CD4-positive, alpha-beta T cell treated with Interleukin-4 for 1 hour (primary cell): ENCODE measurements at regions not wholly inside any gene's neighbourhood (a gene's known extent, or its start where the extent isn't known, plus 50 kb on each side); places are given as distances from the start of the nearest gene placed in this dataset.

Source experiments
- DNase-seq, 2 donors: peaks; one replicate each; pipeline ENCODE4 v3.0.0-alpha.2; 2020 to 2022

DNA sequence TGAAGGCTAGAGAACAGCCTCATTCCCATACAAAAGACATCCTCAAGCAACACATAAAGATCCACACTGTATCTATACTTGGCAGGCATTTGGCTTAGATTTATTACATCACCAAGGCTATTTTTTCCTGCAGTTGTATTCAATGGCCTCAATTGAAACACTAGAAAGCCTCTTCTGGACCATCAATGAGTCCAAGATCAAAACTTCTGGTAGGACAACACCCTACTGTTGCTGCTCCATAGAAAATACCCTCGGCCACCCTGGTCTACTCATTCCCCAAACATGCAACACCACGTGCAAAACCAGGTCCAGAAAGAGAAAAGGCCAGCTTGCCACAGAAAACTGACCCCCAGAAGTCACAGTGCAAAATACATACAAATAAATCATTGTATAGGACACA lies 56.9 kb upstream of the CADM1 start:
- no peak for DNase-seq

DNA sequence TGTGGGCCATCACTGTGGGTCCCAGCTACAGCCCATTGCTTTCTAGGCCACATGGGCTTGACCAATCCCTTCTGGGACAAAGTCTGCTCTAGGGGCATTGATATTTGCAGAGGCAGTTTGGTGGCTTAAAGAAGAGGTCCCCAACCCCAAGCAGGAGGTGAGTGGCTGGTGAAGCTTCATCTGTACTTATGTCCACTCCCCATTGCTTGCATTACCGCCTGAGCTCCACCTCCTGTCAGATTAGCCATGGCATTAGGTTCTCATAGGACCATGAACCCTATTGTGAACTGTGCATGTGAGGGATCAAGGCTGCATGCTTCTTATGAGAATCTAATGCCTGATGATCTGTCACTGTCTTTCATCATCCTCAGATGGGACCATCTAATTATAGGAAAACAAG lies 54.4 kb upstream of the CADM1 start:
- no peak for DNase-seq

DNA sequence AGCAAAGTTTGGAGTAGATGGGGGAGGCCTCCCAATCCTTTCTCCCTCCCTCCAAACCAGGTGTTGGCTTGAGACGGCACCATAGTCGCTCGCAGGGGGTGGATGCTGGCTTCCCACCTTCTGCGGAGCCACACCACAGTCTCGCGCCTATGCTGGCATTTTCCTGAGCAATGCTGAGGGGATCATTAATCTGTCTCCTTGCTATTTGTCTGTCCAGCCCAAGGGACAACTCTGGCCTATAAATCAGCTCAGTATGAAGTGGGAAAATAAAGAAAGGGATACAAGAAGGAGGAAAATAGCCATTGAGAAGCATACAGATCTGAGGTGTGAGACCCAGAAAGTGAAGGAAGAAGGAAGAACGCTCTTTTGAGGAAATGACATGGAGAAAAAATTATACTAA lies 53.5 kb upstream of the CADM1 start:
- no peak for DNase-seq

DNA sequence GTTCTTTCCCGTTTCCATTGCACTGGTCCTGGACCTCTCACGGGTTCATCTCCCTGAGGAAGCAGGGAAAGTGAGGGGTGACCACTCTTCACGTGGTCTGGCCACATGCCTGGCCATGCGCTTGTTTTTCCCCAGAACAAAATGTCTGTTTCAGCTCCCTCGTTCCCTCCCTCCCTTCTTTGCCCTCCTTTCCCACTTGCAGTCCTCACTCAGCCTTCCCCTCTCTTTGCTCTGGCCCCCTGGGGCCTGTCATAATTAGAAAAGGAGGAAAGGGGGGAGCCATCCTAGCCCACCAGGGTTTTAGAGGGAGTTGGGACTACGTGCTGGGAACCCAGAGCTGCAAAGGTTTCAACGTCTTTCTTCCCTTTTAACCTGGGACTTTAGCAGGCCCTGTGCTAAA lies 52.8 kb upstream of the CADM1 start:
- DNase-seq = no peak

DNA sequence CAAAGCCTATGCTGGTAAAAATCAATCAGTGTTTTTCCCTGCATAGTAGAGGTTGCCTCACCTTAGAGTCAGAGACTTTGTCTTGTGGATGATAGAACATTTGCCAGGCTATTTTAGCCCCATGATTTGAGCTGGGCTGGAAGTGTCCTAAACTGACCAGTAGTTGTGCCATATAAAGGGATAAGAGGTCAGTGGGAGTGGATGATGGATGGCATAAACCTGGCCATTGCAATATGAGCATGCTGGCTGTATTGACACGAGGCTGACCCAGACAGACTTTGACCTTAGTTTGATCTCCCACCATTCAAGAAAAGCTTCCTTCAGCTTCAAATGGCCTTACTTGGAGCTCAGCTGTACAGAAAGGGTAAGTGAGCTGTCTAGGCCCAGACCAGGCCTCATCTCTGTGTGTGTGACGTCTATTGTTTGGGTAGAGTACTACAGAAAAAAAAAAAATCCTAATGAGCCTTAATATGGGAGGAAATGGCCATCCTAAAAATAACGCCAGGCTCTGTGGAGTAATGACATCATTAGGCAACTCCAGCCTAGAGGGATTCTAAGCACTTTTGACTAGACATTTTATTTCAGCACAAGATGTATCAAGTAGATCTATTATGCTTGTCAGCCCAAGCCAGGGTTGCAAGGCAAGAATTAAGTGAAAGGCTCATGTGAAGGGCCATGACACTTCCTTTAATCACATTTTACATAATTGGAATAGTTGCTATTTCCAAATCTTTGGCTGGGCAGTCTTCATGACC lies 51.3 kb upstream of the CADM1 start:
- DNase-seq = no peak
